ENCODE measurements at regions not wholly inside any gene's neighbourhood (a gene's known extent, or its start where the extent isn't known, plus 50 kb on each side); places are given as distances from the start of the nearest gene placed in this dataset.

- TF ChIP-seq PATZ1 (CRISPR knock-in tag; IDR thresholded peaks at IDR 0.05) (peak; percentile 7; the same call in 1 of the 2 replicates), HNRNPK (IDR thresholded peaks at IDR 0.05; ENCODE audit: low read depth, low read length, poor library complexity, severe bottlenecking) (no peak), THRA (CRISPR knock-in tag; IDR thresholded peaks at IDR 0.05; ENCODE audit: borderline replicate concordance) (no peak), ZNF670 (CRISPR knock-in tag; IDR thresholded peaks at IDR 0.05; ENCODE audit: borderline replicate concordance) (peak; percentile 75; the same call in 1 of the 2 replicates), ZNF350 (CRISPR knock-in tag; IDR thresholded peaks at IDR 0.05; ENCODE audit: borderline replicate concordance, low read depth) (peak; percentile 19; the same call in 1 of the 2 replicates), NR2C2 (CRISPR knock-in tag; IDR thresholded peaks at IDR 0.05; ENCODE audit: borderline replicate concordance) (no peak), ZNF619 (CRISPR knock-in tag; IDR thresholded peaks at IDR 0.05) (no peak), U2AF2 (IDR thresholded peaks at IDR 0.05; ENCODE audit: low read depth, low read length) (no peak), SNAI1 (CRISPR knock-in tag; IDR thresholded peaks at IDR 0.05; ENCODE audit: borderline replicate concordance) (peak; percentile 32; the same call in 1 of the 2 replicates), ZNF263 (CRISPR knock-in tag; IDR thresholded peaks at IDR 0.05) (no peak), RFX1 (IDR thresholded peaks at IDR 0.05) (no peak), ZBTB7B (CRISPR knock-in tag; IDR thresholded peaks at IDR 0.05) (0 out of 2 replicates have a peak, but pooled peaks have one; percentile 11), MEIS1 (CRISPR knock-in tag; IDR thresholded peaks at IDR 0.05; ENCODE audit: borderline replicate concordance) (no peak), NR2F6 (IDR thresholded peaks at IDR 0.05) (0 out of 2 replicates have a peak, but pooled peaks have one; percentile 6), NR2F6 (CRISPR knock-in tag; IDR thresholded peaks at IDR 0.05) (0 out of 2 replicates have a peak, but pooled peaks have one; percentile 18), ZNF761 (CRISPR knock-in tag; conservative IDR thresholded peaks at IDR 0.05) (no peak), NBN (conservative IDR thresholded peaks at IDR 0.05) (no peak), MXD4 (CRISPR knock-in tag; IDR thresholded peaks at IDR 0.05) (no peak), ZC3H13 (CRISPR knock-in tag; IDR thresholded peaks at IDR 0.05) (no peak), ATF7 (IDR thresholded peaks at IDR 0.05) (no peak), ATF7 (CRISPR knock-in tag; IDR thresholded peaks at IDR 0.05) (no peak), ZFP62 (CRISPR knock-in tag; IDR thresholded peaks at IDR 0.05) (no peak), ZNF101 (CRISPR knock-in tag; IDR thresholded peaks at IDR 0.05; ENCODE audit: borderline replicate concordance, low read depth) (no peak), ZNF879 (CRISPR knock-in tag; IDR thresholded peaks at IDR 0.05) (no peak), ELF1 (CRISPR knock-in tag; IDR thresholded peaks at IDR 0.05) (no peak), HDAC1 (CRISPR knock-in tag; IDR thresholded peaks at IDR 0.05) (peak; percentile 65; the same call in 1 of the 2 replicates), CCDC6 (CRISPR knock-in tag; IDR thresholded peaks at IDR 0.05) (peak; percentile 15; the same call in 1 of the 2 replicates), SOX13 (IDR thresholded peaks at IDR 0.05) (no peak), SOX13 (CRISPR knock-in tag; conservative IDR thresholded peaks at IDR 0.05 in 1 of 2, IDR thresholded peaks at IDR 0.05 in 1 of 2) (peak in 1 of 2 experiments; percentile 71; a peak in 2 of 4 replicates), TP53 (CRISPR knock-in tag; conservative IDR thresholded peaks at IDR 0.05) (no peak), RCOR2 (CRISPR knock-in tag; IDR thresholded peaks at IDR 0.05) (peak; percentile 26; the same call in 1 of the 2 replicates)
Measured at GRCh38 chr17:77299256-77300015, 158.7 kb downstream of the SEC14L1 start (continued).

Data from HepG2 (cell line).